OCI-LY3 (cell line): ENCODE measurements at regions not wholly inside any gene's neighbourhood (a gene's known extent, or its start where the extent isn't known, plus 50 kb on each side); places are given as distances from the start of the nearest gene placed in this dataset.

Source experiments
- H2AFZ ChIP-seq: fragments of 200-600, 300-600 bp; shearing (Covaris generic); 2 replicates; pipeline ENCODE4 v1.6.0; 2014; ENCODE audit warnings: antibody characterized with exemption, low read depth, low read length
- H3K27ac ChIP-seq: fragments of 200-600, 300-600 bp; sonication (generic); 2 replicates; pipeline ENCODE4 v1.5.1; 2014; ENCODE audit warnings: mild to moderate bottlenecking, low read length, moderate library complexity, mixed read lengths
- H3K27me3 ChIP-seq: fragments of 200-600, 300-600 bp; sonication (generic); 2 replicates; pipeline ENCODE4 v1.6.1; 2014; ENCODE audit warnings: low read depth, low read length, mixed read lengths
- H3K36me3 ChIP-seq: fragments of 200-600, 300-600 bp; sonication (generic); replicated peaks from 2 replicates; pipeline ENCODE3; 2014; ENCODE audit warnings: low read depth, low read length, mixed read lengths
- H3K4me1 ChIP-seq: fragments of 300-600, 200-600 bp; sonication (generic); 2 replicates; pipeline ENCODE4 v1.6.1; 2014; ENCODE audit warnings: low read length, mixed read lengths
- H3K4me2 ChIP-seq: fragments of 200-600, 300-600 bp; sonication (generic); 2 replicates; pipeline ENCODE4 v1.6.1; 2014; ENCODE audit warnings: low read length, mixed read lengths
- H3K4me3 ChIP-seq: fragments of 300-600, 200-600 bp; sonication (generic); 2 replicates; pipeline ENCODE4 v1.5.1; 2014; ENCODE audit warnings: antibody characterized with exemption, mild to moderate bottlenecking, low read length, moderate library complexity
- H3K79me2 ChIP-seq: fragments of 300-600, 200-600 bp; shearing (Covaris generic); 2 replicates; pipeline ENCODE4 v1.6.1; 2014; ENCODE audit warnings: mild to moderate bottlenecking, low read length, mixed read lengths
- H3K9ac ChIP-seq: fragments of 300-600, 200-600 bp; shearing (Covaris generic); 2 replicates; pipeline ENCODE4 v1.6.0; 2014; ENCODE audit warnings: mild to moderate bottlenecking, low read length, moderate library complexity
- H3K9me3 ChIP-seq: fragments of 200-600, 300-600 bp; shearing (Covaris generic); 2 replicates; pipeline ENCODE4 v1.6.1; 2014; ENCODE audit warnings: low read length, mixed read lengths; ENCODE audit not compliant: insufficient read depth
- H4K20me1 ChIP-seq: fragments of 200-600, 300-600 bp; sonication (generic); 2 replicates; pipeline ENCODE4 v1.6.1; 2016; ENCODE audit warnings: low read length, mixed read lengths; ENCODE audit not compliant: insufficient read depth
- CTCF ChIP-seq: fragments of 200-600, 300-600 bp; sonication (generic); IDR thresholded peaks from 2 replicates; pipeline ENCODE4 v1.5.1; 2014; ENCODE audit warnings: antibody characterized with exemption, low read length, low read depth
- EZH2phosphoT487 ChIP-seq: fragments of 200-600 bp; shearing (Covaris generic); IDR thresholded peaks from 2 replicates; pipeline ENCODE4 v1.6.1; 2018; ENCODE audit warnings: antibody characterized with exemption, mixed run types, low read depth

GRCh38 chr5:174311531-174312269 is 266.2 kb downstream of the NSG2 start:
- no peaks in the 10 kb centered on the region; the same call in 1 of the 2 replicates for H3K27me3 ChIP-seq
- no peak overlapping the region; the same call in 1 of the 2 replicates for H3K4me2 ChIP-seq
- H3K27ac ChIP-seq: no peak overlapping the region
- H3K4me1 ChIP-seq: no peaks in the 10 kb centered on the region
- no peaks in the 10 kb centered on the region for H4K20me1 ChIP-seq
- no peaks in the 10 kb centered on the region for H3K36me3 ChIP-seq
- H2AFZ ChIP-seq: no peak overlapping the region
- TF ChIP-seq CTCF: peak; percentile 68
- TF ChIP-seq EZH2phosphoT487: no peak
- no peak overlapping the region for H3K9ac ChIP-seq
- no peaks in the 10 kb centered on the region for H3K9me3 ChIP-seq
- no peak overlapping the region for H3K4me3 ChIP-seq
- H3K79me2 ChIP-seq: no peaks in the 10 kb centered on the region

- no peak overlapping the region for H2AFZ ChIP-seq
Measured at GRCh38 chr5:174312270-174312617, 266.7 kb downstream of the NSG2 start.

GRCh38 chr5:174312641-174313040 is 267.1 kb downstream of the NSG2 start:
- no peaks in the 10 kb centered on the region for H3K36me3 ChIP-seq
- no peaks in the 10 kb centered on the region for H3K9me3 ChIP-seq
- H3K27ac ChIP-seq: no peak overlapping the region
- no peak overlapping the region for H2AFZ ChIP-seq
- H3K4me2 ChIP-seq: no peak overlapping the region
- H3K9ac ChIP-seq: no peak overlapping the region
- TF ChIP-seq CTCF: no peak
- no peak for TF ChIP-seq EZH2phosphoT487
- no peaks in the 10 kb centered on the region for H4K20me1 ChIP-seq
- no peaks in the 10 kb centered on the region for H3K4me1 ChIP-seq
- H3K27me3 ChIP-seq: no peaks in the 10 kb centered on the region; the same call in 1 of the 2 replicates
- no peaks in the 10 kb centered on the region for H3K79me2 ChIP-seq
- H3K4me3 ChIP-seq: no peak overlapping the region

More at GRCh38 chr5:174312270-174312617, 266.7 kb downstream of the NSG2 start:
- Histone ChIP-seq H3K4me3 (no peak overlapping the region), H3K27me3 (no peaks in the 10 kb centered on the region; the same call in 1 of the 2 replicates), H3K79me2 (no peaks in the 10 kb centered on the region), H3K9ac (no peak overlapping the region), H4K20me1 (no peaks in the 10 kb centered on the region), H3K4me1 (no peaks in the 10 kb centered on the region), H3K36me3 (no peaks in the 10 kb centered on the region), H3K27ac (no peak overlapping the region), H3K9me3 (no peaks in the 10 kb centered on the region), H3K4me2 (no peak overlapping the region)
- TF ChIP-seq EZH2phosphoT487 (no peak), CTCF (no peak)

- Histone ChIP-seq H3K9me3 (no peaks in the 10 kb centered on the region), H3K27me3 (peaks cover 4% of the 10 kb centered on the region; the same call in 1 of the 2 replicates), H3K79me2 (no peaks in the 10 kb centered on the region), H3K4me3 (no peak overlapping the region), H4K20me1 (no peaks in the 10 kb centered on the region), H3K27ac (no peak overlapping the region), H3K4me2 (no peak overlapping the region), H3K36me3 (no peaks in the 10 kb centered on the region), H2AFZ (no peak overlapping the region), H3K4me1 (no peaks in the 10 kb centered on the region), H3K9ac (no peak overlapping the region)
- TF ChIP-seq CTCF: no peak
- TF ChIP-seq EZH2phosphoT487: no peak
Measured at GRCh38 chr5:174313615-174314014, 268.1 kb downstream of the NSG2 start.
